H1 (cell line): ENCODE measurements at regions not wholly inside any gene's neighbourhood (a gene's known extent, or its start where the extent isn't known, plus 50 kb on each side); places are given as distances from the start of the nearest gene placed in this dataset.

Source experiments
- EGR1 ChIP-seq: IDR thresholded peaks from 2 replicates; pipeline ENCODE4 v1.6.1; 2011; ENCODE audit warnings: low read depth, low read length, borderline replicate concordance
- TF ChIP-seq, protein P1 (sequence below): fragments of 300-600 bp; sonication (generic); IDR thresholded peaks from 2 replicates; pipeline ENCODE4 v1.7.1; 2012; ENCODE audit warnings: low read length, moderate library complexity, mild to moderate bottlenecking, inconsistent platforms; ENCODE audit not compliant: insufficient replicate concordance

- TF ChIP-seq, protein P1, sequence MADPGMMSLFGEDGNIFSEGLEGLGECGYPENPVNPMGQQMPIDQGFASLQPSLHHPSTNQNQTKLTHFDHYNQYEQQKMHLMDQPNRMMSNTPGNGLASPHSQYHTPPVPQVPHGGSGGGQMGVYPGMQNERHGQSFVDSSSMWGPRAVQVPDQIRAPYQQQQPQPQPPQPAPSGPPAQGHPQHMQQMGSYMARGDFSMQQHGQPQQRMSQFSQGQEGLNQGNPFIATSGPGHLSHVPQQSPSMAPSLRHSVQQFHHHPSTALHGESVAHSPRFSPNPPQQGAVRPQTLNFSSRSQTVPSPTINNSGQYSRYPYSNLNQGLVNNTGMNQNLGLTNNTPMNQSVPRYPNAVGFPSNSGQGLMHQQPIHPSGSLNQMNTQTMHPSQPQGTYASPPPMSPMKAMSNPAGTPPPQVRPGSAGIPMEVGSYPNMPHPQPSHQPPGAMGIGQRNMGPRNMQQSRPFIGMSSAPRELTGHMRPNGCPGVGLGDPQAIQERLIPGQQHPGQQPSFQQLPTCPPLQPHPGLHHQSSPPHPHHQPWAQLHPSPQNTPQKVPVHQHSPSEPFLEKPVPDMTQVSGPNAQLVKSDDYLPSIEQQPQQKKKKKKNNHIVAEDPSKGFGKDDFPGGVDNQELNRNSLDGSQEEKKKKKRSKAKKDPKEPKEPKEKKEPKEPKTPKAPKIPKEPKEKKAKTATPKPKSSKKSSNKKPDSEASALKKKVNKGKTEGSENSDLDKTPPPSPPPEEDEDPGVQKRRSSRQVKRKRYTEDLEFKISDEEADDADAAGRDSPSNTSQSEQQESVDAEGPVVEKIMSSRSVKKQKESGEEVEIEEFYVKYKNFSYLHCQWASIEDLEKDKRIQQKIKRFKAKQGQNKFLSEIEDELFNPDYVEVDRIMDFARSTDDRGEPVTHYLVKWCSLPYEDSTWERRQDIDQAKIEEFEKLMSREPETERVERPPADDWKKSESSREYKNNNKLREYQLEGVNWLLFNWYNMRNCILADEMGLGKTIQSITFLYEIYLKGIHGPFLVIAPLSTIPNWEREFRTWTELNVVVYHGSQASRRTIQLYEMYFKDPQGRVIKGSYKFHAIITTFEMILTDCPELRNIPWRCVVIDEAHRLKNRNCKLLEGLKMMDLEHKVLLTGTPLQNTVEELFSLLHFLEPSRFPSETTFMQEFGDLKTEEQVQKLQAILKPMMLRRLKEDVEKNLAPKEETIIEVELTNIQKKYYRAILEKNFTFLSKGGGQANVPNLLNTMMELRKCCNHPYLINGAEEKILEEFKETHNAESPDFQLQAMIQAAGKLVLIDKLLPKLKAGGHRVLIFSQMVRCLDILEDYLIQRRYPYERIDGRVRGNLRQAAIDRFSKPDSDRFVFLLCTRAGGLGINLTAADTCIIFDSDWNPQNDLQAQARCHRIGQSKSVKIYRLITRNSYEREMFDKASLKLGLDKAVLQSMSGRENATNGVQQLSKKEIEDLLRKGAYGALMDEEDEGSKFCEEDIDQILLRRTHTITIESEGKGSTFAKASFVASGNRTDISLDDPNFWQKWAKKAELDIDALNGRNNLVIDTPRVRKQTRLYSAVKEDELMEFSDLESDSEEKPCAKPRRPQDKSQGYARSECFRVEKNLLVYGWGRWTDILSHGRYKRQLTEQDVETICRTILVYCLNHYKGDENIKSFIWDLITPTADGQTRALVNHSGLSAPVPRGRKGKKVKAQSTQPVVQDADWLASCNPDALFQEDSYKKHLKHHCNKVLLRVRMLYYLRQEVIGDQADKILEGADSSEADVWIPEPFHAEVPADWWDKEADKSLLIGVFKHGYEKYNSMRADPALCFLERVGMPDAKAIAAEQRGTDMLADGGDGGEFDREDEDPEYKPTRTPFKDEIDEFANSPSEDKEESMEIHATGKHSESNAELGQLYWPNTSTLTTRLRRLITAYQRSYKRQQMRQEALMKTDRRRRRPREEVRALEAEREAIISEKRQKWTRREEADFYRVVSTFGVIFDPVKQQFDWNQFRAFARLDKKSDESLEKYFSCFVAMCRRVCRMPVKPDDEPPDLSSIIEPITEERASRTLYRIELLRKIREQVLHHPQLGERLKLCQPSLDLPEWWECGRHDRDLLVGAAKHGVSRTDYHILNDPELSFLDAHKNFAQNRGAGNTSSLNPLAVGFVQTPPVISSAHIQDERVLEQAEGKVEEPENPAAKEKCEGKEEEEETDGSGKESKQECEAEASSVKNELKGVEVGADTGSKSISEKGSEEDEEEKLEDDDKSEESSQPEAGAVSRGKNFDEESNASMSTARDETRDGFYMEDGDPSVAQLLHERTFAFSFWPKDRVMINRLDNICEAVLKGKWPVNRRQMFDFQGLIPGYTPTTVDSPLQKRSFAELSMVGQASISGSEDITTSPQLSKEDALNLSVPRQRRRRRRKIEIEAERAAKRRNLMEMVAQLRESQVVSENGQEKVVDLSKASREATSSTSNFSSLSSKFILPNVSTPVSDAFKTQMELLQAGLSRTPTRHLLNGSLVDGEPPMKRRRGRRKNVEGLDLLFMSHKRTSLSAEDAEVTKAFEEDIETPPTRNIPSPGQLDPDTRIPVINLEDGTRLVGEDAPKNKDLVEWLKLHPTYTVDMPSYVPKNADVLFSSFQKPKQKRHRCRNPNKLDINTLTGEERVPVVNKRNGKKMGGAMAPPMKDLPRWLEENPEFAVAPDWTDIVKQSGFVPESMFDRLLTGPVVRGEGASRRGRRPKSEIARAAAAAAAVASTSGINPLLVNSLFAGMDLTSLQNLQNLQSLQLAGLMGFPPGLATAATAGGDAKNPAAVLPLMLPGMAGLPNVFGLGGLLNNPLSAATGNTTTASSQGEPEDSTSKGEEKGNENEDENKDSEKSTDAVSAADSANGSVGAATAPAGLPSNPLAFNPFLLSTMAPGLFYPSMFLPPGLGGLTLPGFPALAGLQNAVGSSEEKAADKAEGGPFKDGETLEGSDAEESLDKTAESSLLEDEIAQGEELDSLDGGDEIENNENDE = no peak
- TF ChIP-seq EGR1 = no peak
Observed at GRCh38 chr10:129373718-129374117, 93.3 kb upstream of the MGMT start (continued).
